NCI-H82 (cell line): ENCODE measurements at regions not wholly inside any gene's neighbourhood (a gene's known extent, or its start where the extent isn't known, plus 50 kb on each side); places are given as distances from the start of the nearest gene placed in this dataset.

Experiments
- DNase-seq: peaks from one replicate; lab custom pipeline; 2025; lab: John Stamatoyannopoulos, UW

GRCh38 chr17:33514369-33514768, 221.3 kb upstream of the ASIC2 start:
- DNase-seq, result no peak

GRCh38 chr17:33515974-33516373, 222.9 kb upstream of the ASIC2 start:
- DNase-seq, result no peak

- DNase-seq, result no peak
These were observed 223.6 kb upstream of the ASIC2 start for GRCh38 chr17:33516645-33517044.

GRCh38 chr17:33517746-33518145, 224.7 kb upstream of the ASIC2 start:
- no peak for DNase-seq

GRCh38 chr17:33519692-33520091, 226.6 kb upstream of the ASIC2 start:
- DNase-seq, result no peak

GRCh38 chr17:33520426-33521330, 227.6 kb upstream of the ASIC2 start:
- DNase-seq, result peak; percentile 83

- DNase-seq, result peak; percentile 42
These were observed 228.7 kb upstream of the ASIC2 start for GRCh38 chr17:33521784-33522183.

- DNase-seq, result peak; percentile 14
These were observed 229.5 kb upstream of the ASIC2 start for GRCh38 chr17:33522623-33523022.

GRCh38 chr17:33523577-33523981, 230.5 kb upstream of the ASIC2 start:
- no peak for DNase-seq

GRCh38 chr17:33525186-33525585, 232.1 kb upstream of the ASIC2 start:
- DNase-seq, result no peak

- DNase-seq, result no peak
These were observed 233.6 kb upstream of the ASIC2 start for GRCh38 chr17:33526717-33527116.

- DNase-seq, result no peak
These were observed 234.2 kb upstream of the ASIC2 start for GRCh38 chr17:33527290-33527689.

- no peak for DNase-seq
These were observed 235.8 kb upstream of the ASIC2 start for GRCh38 chr17:33528846-33529245.

- DNase-seq, result no peak
These were observed 236.7 kb upstream of the ASIC2 start for GRCh38 chr17:33529816-33530215.

- DNase-seq, result no peak
These were observed 238.2 kb upstream of the ASIC2 start for GRCh38 chr17:33531311-33531710.

GRCh38 chr17:33534087-33534486, 241.0 kb upstream of the ASIC2 start:
- no peak for DNase-seq

GRCh38 chr17:33545124-33545523, 252.0 kb upstream of the ASIC2 start:
- DNase-seq, result no peak

GRCh38 chr17:33550261-33550660, 257.2 kb upstream of the ASIC2 start:
- DNase-seq, result no peak

GRCh38 chr17:33551075-33551474, 258.0 kb upstream of the ASIC2 start:
- no peak for DNase-seq

- no peak for DNase-seq
These were observed 258.8 kb upstream of the ASIC2 start for GRCh38 chr17:33551911-33552310.

- no peak for DNase-seq
These were observed 267.1 kb upstream of the ASIC2 start for GRCh38 chr17:33560165-33560564.

GRCh38 chr17:33560871-33561270, 267.8 kb upstream of the ASIC2 start:
- DNase-seq, result no peak

GRCh38 chr17:33561569-33562334, 268.7 kb upstream of the ASIC2 start:
- DNase-seq, result no peak
